K562 (cell line): ENCODE measurements at regions not wholly inside any gene's neighbourhood (a gene's known extent, or its start where the extent isn't known, plus 50 kb on each side); places are given as distances from the start of the nearest gene placed in this dataset.

Experiments
- ATF7 ChIP-seq: fragments of 450-650 bp; IDR thresholded peaks from 2 replicates; pipeline ENCODE4 v1.7.1; 2014; ENCODE audit warnings: mild to moderate bottlenecking, moderate library complexity
- BHLHE40 ChIP-seq: IDR thresholded peaks from 2 replicates; pipeline ENCODE4 v1.6.1; 2011; ENCODE audit warnings: low read length, improper control_type of control experiment
- CTBP1 ChIP-seq: fragments of 450-650 bp; IDR thresholded peaks from 2 replicates; pipeline ENCODE4 v1.6.1; 2016; ENCODE audit warnings: borderline replicate concordance
- DACH1 ChIP-seq: fragments of 450-650 bp; IDR thresholded peaks from 2 replicates; pipeline ENCODE4 v1.6.1; 2018; ENCODE audit not compliant: partially characterized antibody
- LCOR ChIP-seq: sonication (generic); formaldehyde crosslinking; IDR thresholded peaks from 2 replicates; pipeline ENCODE4 v1.8.0; 2022; ENCODE audit warnings: mild to moderate bottlenecking, missing genetic modification reagents
- MEIS2 ChIP-seq: fragments of 450-650 bp; IDR thresholded peaks from 2 replicates; pipeline ENCODE4 v1.6.1; 2014; ENCODE audit warnings: mild to moderate bottlenecking; ENCODE audit not compliant: partially characterized antibody
- MYC ChIP-seq, 2 experiments: fragments of 250-450 bp in 1 of 2; sonication (Bioruptor Pico) in 1 of 2; IDR thresholded peaks; 2 replicates each; pipeline versions ENCODE4 v1.5.1 to v1.6.1; 2012 to 2021; ENCODE audit warnings: low read depth in 2 of 2, borderline replicate concordance in 1 of 2, improper control_type of control experiment in 1 of 2, low read length in 1 of 2, mild to moderate bottlenecking in 1 of 2, moderate library complexity in 1 of 2
- MYNN ChIP-seq, 2 experiments: sonication (generic); formaldehyde crosslinking in 1 of 2; IDR thresholded peaks; 2 replicates each; pipeline versions ENCODE4 v1.5.0 to v1.6.1; 2016 to 2020; ENCODE audit warnings: antibody characterized with exemption in 1 of 2, missing genetic modification reagents in 1 of 2
- PHF8 ChIP-seq: fragments of 200-600 bp; sonication (generic); IDR thresholded peaks from 2 replicates; pipeline ENCODE4 v1.6.1; 2012; ENCODE audit warnings: mixed run types, mild to moderate bottlenecking, inconsistent platforms, low read length, moderate library complexity, borderline replicate concordance
- PML ChIP-seq: IDR thresholded peaks from 2 replicates; pipeline ENCODE4 v1.6.1; 2012; ENCODE audit warnings: low read length, inconsistent platforms
- POLR2AphosphoS5 ChIP-seq: IDR thresholded peaks from 2 replicates; pipeline ENCODE4 v1.6.1; 2011; ENCODE audit warnings: mild to moderate bottlenecking, low read depth, low read length, moderate library complexity; ENCODE audit not compliant: control insufficient read depth, insufficient read depth
- PRDM10 ChIP-seq: fragments of 450-650 bp; IDR thresholded peaks from 2 replicates; pipeline ENCODE4 v1.6.1; 2018; ENCODE audit not compliant: partially characterized antibody
- RBM39 ChIP-seq: fragments of 200-400 bp; formaldehyde crosslinking; optimal IDR thresholded peaks from 2 replicates; pipeline ENCODE3; 2018; ENCODE audit warnings: low read depth, low read length
- RCOR1 ChIP-seq, 2 experiments: IDR thresholded peaks; 2 replicates each; pipeline ENCODE4 v1.6.1; 2012; ENCODE audit warnings: low read depth in 2 of 2, low read length in 2 of 2, borderline replicate concordance in 1 of 2, improper control_type of control experiment in 1 of 2
- SIN3A ChIP-seq, 2 experiments: fragments of 150-350 bp in 1 of 2; IDR thresholded peaks; 2 replicates each; pipeline ENCODE4 v1.6.1; 2011 to 2016; ENCODE audit warnings: borderline replicate concordance in 2 of 2, low read depth in 2 of 2, low read length in 2 of 2, mild to moderate bottlenecking in 2 of 2, moderate library complexity in 2 of 2; ENCODE audit not compliant: control insufficient read depth in 1 of 2
- ZBED1 ChIP-seq: IDR thresholded peaks from 2 replicates; pipeline ENCODE4 v1.6.1; 2014
- ZBTB7A ChIP-seq: IDR thresholded peaks from 2 replicates; pipeline ENCODE4 v1.6.1; 2011; ENCODE audit warnings: low read depth, mild to moderate bottlenecking, low read length, moderate library complexity, borderline replicate concordance; ENCODE audit not compliant: control insufficient read depth
- ZNF143 ChIP-seq: sonication (generic); formaldehyde crosslinking; IDR thresholded peaks from 2 replicates; pipeline ENCODE4 v1.9.0; 2022; ENCODE audit warnings: mild to moderate bottlenecking, missing genetic modification reagents
- TF ChIP-seq, protein P1 (sequence below): fragments of 450-650 bp; IDR thresholded peaks from 2 replicates; pipeline ENCODE4 v1.6.1; 2014; ENCODE audit warnings: low read depth, mild to moderate bottlenecking, moderate library complexity, borderline replicate concordance

GRCh38 chr14:100675699-100676684 is 50.7 kb upstream of the DLK1 start (continued):
- TF ChIP-seq POLR2AphosphoS5 (peak; percentile 39; the same call in 1 of the 2 replicates), RBM39 (no peak), ZNF143 (no peak), LCOR (CRISPR knock-in tag) (peak; percentile 47; the same call in 1 of the 2 replicates), ZBTB7A (peak; percentile 80; the same call in 1 of the 2 replicates), MYNN (IDR thresholded peaks at IDR 0.05) (peak; percentile 60; the same call in 1 of the 2 replicates), MYNN (CRISPR knock-in tag; IDR thresholded peaks at IDR 0.05) (no peak), BHLHE40 (peak; percentile 34; the same call in 1 of the 2 replicates), CTBP1 (peak; percentile 72; the same call in 1 of the 2 replicates), RCOR1 (IDR thresholded peaks at IDR 0.05; ENCODE audit: borderline replicate concordance in 1 of 2, low read depth in 2 of 2, low read length in 2 of 2) (peak in 1 of 2 experiments; percentile 81; a peak in 2 of 4 replicates), ZBED1 (peak; percentile 42; the same call in 1 of the 2 replicates), DACH1 (peak; percentile 86), PHF8 (peak; percentile 34; the same call in 1 of the 2 replicates), MYC (IDR thresholded peaks at IDR 0.05; ENCODE audit: low read depth, low read length) (peak; percentile 52; the same call in 1 of the 2 replicates), MYC (CRISPR knock-in tag; IDR thresholded peaks at IDR 0.05; ENCODE audit: borderline replicate concordance, low read depth) (no peak), MEIS2 (peak; percentile 13), SIN3A (IDR thresholded peaks at IDR 0.05; ENCODE audit: borderline replicate concordance in 2 of 2, control insufficient read depth in 1 of 2, low read depth in 2 of 2, low read length in 2 of 2) (0 out of 4 replicates have a peak, but pooled peaks of 1 of the 2 experiments have one; percentile 16), PML (0 out of 2 replicates have a peak, but pooled peaks have one; percentile 32), ATF7 (0 out of 2 replicates have a peak, but pooled peaks have one; percentile 18), PRDM10 (peak; percentile 37)
- TF ChIP-seq, protein P1, sequence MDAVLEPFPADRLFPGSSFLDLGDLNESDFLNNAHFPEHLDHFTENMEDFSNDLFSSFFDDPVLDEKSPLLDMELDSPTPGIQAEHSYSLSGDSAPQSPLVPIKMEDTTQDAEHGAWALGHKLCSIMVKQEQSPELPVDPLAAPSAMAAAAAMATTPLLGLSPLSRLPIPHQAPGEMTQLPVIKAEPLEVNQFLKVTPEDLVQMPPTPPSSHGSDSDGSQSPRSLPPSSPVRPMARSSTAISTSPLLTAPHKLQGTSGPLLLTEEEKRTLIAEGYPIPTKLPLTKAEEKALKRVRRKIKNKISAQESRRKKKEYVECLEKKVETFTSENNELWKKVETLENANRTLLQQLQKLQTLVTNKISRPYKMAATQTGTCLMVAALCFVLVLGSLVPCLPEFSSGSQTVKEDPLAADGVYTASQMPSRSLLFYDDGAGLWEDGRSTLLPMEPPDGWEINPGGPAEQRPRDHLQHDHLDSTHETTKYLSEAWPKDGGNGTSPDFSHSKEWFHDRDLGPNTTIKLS = peak; percentile 30; the same call in 1 of the 2 replicates
